Neural cell (in vitro differentiated cells): ENCODE measurements at regions not wholly inside any gene's neighbourhood (a gene's known extent, or its start where the extent isn't known, plus 50 kb on each side); places are given as distances from the start of the nearest gene placed in this dataset.

Experiments used
- EP300 ChIP-seq: fragments of 450-650 bp; conservative IDR thresholded peaks from 2 replicates; pipeline ENCODE4 v1.6.1; 2014; ENCODE audit warnings: antibody characterized with exemption, mild to moderate bottlenecking, moderate library complexity; ENCODE audit not compliant: poor library complexity, severe bottlenecking
- EZH2 ChIP-seq: fragments of 200-600, 300-800 bp; shearing (Covaris generic), sonication (generic); IDR thresholded peaks from 2 replicates; pipeline ENCODE4 v1.6.1; 2014; ENCODE audit warnings: antibody characterized with exemption, low read length, borderline replicate concordance, mild to moderate bottlenecking; ENCODE audit not compliant: insufficient read depth, poor library complexity, severe bottlenecking
- MXI1 ChIP-seq: fragments of 450-650 bp; conservative IDR thresholded peaks from 2 replicates; pipeline ENCODE4 v1.6.1; 2014; ENCODE audit warnings: antibody characterized with exemption, mild to moderate bottlenecking; ENCODE audit not compliant: poor library complexity, severe bottlenecking
- POLR2AphosphoS5 ChIP-seq: IDR thresholded peaks from 2 replicates; pipeline ENCODE4 v1.6.1; 2012
- RAD21 ChIP-seq: fragments of 450-650 bp; conservative IDR thresholded peaks from 2 replicates; pipeline ENCODE4 v1.6.1; 2014; ENCODE audit warnings: antibody characterized with exemption, mild to moderate bottlenecking, moderate library complexity
- TF ChIP-seq, protein P1 (sequence below): fragments of 450-650 bp; IDR thresholded peaks from 2 replicates; pipeline ENCODE4 v1.5.1; 2014; ENCODE audit warnings: antibody characterized with exemption, mild to moderate bottlenecking, moderate library complexity; ENCODE audit not compliant: poor library complexity, severe bottlenecking

GRCh38 chr10:29083096-29083495 lies 205.8 kb upstream of the LYZL1 start:
- TF ChIP-seq, protein P1, sequence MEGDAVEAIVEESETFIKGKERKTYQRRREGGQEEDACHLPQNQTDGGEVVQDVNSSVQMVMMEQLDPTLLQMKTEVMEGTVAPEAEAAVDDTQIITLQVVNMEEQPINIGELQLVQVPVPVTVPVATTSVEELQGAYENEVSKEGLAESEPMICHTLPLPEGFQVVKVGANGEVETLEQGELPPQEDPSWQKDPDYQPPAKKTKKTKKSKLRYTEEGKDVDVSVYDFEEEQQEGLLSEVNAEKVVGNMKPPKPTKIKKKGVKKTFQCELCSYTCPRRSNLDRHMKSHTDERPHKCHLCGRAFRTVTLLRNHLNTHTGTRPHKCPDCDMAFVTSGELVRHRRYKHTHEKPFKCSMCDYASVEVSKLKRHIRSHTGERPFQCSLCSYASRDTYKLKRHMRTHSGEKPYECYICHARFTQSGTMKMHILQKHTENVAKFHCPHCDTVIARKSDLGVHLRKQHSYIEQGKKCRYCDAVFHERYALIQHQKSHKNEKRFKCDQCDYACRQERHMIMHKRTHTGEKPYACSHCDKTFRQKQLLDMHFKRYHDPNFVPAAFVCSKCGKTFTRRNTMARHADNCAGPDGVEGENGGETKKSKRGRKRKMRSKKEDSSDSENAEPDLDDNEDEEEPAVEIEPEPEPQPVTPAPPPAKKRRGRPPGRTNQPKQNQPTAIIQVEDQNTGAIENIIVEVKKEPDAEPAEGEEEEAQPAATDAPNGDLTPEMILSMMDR = no peak
- no peak for TF ChIP-seq POLR2AphosphoS5
- no peak for TF ChIP-seq RAD21
- no peak for TF ChIP-seq EZH2
- TF ChIP-seq EP300 = peak; percentile 30
- no peak for TF ChIP-seq MXI1
